Omental fat pad (tissue), 3 donors: ENCODE measurements at regions not wholly inside any gene's neighbourhood (a gene's known extent, or its start where the extent isn't known, plus 50 kb on each side); places are given as distances from the start of the nearest gene placed in this dataset.

ENCODE experiments used
- ATAC-seq: fragments of 150-250 bp; one replicate; pipeline ENCODE4 v1.9.1; 2016; ENCODE audit warnings: mild to moderate bottlenecking, moderate library complexity; ENCODE audit not compliant: low FRiP score
- DNase-seq: peaks from one replicate; pipeline ENCODE4 v3.0.0-alpha.2; 2019; ENCODE audit warnings: low spot score
- CTCF ChIP-seq, 3 donors: fragments of 450-650 bp; IDR thresholded peaks; one replicate each; pipeline ENCODE4 v1.5.1; 2016 to 2017; ENCODE audit warnings: antibody characterized with exemption in 3 of 3, mild to moderate bottlenecking in 3 of 3, moderate library complexity in 2 of 3

DNA sequence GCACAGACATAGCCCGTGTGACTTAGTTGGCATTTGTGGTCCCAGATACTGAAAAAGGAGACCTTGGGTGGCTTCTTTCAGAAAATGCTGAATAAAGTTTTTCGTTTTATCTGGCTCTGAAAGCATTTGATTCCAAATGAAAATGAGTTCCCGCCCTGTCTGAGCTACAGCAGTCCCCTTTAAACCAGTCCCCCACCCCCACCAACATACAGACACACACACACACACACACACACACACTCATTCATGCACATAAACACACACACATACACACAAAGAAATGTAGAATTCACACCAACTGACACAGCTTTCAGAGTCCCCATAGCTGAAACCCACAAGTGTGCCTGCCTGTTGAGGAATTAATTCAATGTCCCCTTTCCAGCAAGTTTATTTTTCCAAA is 97.0 kb upstream of the SMARCA2 start:
- no peak for TF ChIP-seq CTCF (IDR thresholded peaks at IDR 0.05)
- ATAC-seq = no peak
- DNase-seq = no peak

- no peak for TF ChIP-seq CTCF (IDR thresholded peaks at IDR 0.05)
- ATAC-seq (no peak), DNase-seq (no peak)
Observed at GRCh38 chr9:1918622-1919021, 96.5 kb upstream of the SMARCA2 start.

DNA sequence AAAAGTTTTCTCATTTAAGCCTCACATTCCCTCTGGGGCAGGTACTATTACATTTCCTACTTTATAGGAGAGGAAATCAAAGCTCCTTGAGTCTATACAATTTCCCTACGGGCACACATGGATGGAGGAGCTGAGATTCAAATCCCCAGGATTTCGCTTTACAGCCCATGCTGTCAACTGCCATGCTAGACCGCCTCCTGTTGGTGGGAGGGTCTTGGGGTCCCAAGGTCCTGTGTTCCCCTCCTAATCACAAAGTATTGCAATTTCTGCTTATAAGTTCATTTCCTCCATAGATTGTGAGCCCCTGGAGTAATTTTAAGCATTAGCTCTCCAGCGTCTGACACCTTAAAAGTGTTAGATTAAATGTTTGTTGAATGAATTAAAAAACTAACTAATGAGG is 95.9 kb upstream of the SMARCA2 start:
- DNase-seq = no peak
- ATAC-seq = no peak
- no peak for TF ChIP-seq CTCF (IDR thresholded peaks at IDR 0.05)

GRCh38 chr9:1920386-1920785 is 94.8 kb upstream of the SMARCA2 start:
- DNase-seq (no peak), ATAC-seq (no peak)
- TF ChIP-seq CTCF (IDR thresholded peaks at IDR 0.05) = no peak

DNA sequence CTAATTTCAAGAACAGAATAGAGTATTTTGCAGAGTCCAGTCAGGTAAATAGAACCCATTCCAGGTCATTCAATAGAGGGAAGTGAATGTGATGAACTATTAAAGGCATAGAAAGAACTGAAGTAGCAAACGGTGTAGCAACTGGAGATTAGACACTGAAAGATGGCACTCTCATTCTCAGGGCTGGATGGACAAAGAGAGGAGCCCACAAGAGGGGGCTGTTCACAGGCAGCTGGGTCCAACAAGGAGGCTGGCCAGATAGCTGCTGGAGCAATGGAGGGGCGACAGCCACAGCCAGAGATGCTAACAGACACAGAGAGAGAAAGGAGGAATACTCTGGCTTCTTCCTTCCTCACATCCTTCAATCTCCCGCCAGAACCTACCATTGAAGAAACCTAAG is 93.1 kb upstream of the SMARCA2 start:
- no peak for TF ChIP-seq CTCF (IDR thresholded peaks at IDR 0.05)
- ATAC-seq (no peak), DNase-seq (no peak)

DNA sequence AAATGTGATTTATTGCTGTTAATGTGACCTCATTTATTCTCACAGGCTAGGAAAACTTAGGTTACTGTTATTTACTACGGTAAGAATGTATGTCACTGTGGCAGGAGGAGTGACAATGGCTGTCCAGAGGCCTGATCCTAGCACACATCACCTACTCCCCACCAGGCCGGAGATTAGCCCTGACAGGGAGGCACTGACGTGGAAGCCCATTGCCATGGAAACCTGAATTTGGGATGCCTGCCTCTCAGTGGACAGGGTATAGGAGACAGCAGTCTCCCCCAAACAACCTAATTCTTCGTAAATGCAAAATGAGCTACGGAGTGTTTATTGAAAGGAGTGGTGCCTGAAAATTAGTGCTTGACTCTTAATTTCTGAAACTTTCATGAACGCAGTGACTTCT is 87.6 kb upstream of the SMARCA2 start:
- no peak for DNase-seq
- TF ChIP-seq CTCF (IDR thresholded peaks at IDR 0.05) = no peak
- no peak for ATAC-seq

DNA sequence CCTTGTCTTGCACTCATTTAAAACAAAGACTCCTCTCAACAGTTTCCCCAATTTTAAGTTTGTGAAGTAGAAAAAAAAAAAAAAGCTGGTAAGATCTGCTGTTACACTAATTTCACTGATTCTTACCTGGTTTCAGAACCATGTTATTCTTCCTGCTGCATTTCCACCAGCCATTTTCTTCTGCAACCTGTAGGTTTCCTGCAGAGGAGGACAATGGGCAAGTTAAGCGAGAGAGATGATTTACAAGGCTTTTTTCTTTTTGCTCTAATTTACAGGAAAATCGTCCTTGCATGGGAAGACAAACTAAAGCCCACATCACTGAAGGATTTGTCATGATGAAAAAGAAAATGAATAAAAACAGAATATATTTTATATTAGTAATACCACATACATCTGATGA is 86.0 kb upstream of the SMARCA2 start:
- no peak for DNase-seq
- TF ChIP-seq CTCF (IDR thresholded peaks at IDR 0.05) = no peak
- no peak for ATAC-seq
